ENCODE measurements at regions not wholly inside any gene's neighbourhood (a gene's known extent, or its start where the extent isn't known, plus 50 kb on each side); places are given as distances from the start of the nearest gene placed in this dataset.

- TF ChIP-seq CTCF (IDR thresholded peaks at IDR 0.05; ENCODE audit: low read depth, low read length, poor library complexity, severe bottlenecking) (no peak), EZH2phosphoT487 (IDR thresholded peaks at IDR 0.05; ENCODE audit: borderline replicate concordance, low read length) (no peak)
Observed at GRCh38 chr19:30102239-30102638, 160.2 kb downstream of the URI1 start.

Data from DOHH2 (cell line).